PC-9 (cell line): ENCODE measurements at regions not wholly inside any gene's neighbourhood (a gene's known extent, or its start where the extent isn't known, plus 50 kb on each side); places are given as distances from the start of the nearest gene placed in this dataset.

Experiments
- CTCF ChIP-seq: fragments of 200-600 bp; sonication (generic); conservative IDR thresholded peaks from 2 replicates; pipeline ENCODE4 v1.6.1; 2017; ENCODE audit warnings: mixed run types, antibody characterized with exemption, mild to moderate bottlenecking, moderate library complexity
- EZH2 ChIP-seq: fragments of 200-600 bp; sonication (generic); IDR thresholded peaks from 2 replicates; pipeline ENCODE4 v1.8.0; 2017; ENCODE audit warnings: antibody characterized with exemption, low read depth

DNA sequence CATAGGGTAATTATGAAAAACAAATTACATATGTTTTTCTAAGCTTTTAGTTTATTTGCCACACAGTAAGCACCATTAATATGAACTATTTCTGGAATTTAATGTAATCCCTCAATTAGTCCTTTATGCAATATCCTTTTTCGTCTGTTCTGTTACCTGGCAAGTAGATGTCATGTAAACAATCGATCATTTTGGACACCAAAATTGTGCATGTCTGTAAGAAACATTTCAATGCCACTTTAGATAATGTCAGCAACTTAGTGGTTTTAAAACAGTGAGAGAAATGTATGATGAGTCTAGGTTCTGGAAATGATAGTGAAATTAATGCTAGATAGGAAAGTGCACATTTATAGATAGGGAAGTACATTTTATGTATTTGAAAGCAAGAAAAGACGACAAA is 986.6 kb downstream of the ZPLD1 start:
- no peak for TF ChIP-seq EZH2
- TF ChIP-seq CTCF = no peak
